HG03175 (cell line): ENCODE measurements at regions not wholly inside any gene's neighbourhood (a gene's known extent, or its start where the extent isn't known, plus 50 kb on each side); places are given as distances from the start of the nearest gene placed in this dataset.
A peak's percentile ranks its signal among the peaks of the same experiment; 100 is the strongest.

ENCODE experiments used
- ATAC-seq: cut with Tn5 transposase; IDR thresholded peaks from one replicate; pipeline ENCODE4 v1.9.1; 2021; ENCODE audit warnings: mild to moderate bottlenecking, moderate library complexity; ENCODE audit not compliant: unreplicated experiment

DNA sequence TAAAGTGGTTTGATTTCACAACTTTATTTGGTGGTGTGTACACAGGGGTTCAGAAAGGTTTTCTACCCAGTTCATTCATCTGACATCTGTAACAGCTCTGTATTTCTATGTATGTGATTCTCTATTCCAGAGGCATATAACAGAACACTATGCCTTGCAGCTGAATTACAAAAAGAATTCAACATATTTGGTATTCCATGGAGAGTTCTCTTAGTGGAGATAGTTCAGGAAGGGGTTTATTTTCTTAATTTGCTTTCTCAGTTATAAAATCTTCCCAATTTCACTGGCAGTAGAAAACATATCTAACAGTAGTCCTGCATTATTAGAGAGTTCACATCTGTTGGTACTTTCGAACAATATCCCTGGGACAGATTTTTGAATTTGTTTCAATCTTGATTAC is 207.9 kb upstream of the LYPLAL1 start:
- ATAC-seq, result no peak

GRCh38 chr1:218967254-218967653 is 206.4 kb upstream of the LYPLAL1 start:
- no peak for ATAC-seq

- ATAC-seq, result no peak
These were observed 205.8 kb upstream of the LYPLAL1 start for GRCh38 chr1:218967836-218968235.

- no peak for ATAC-seq
These were observed 204.7 kb upstream of the LYPLAL1 start for GRCh38 chr1:218969006-218969405.

GRCh38 chr1:218970397-218970990 is 203.2 kb upstream of the LYPLAL1 start:
- no peak for ATAC-seq

GRCh38 chr1:218971156-218971555 is 202.5 kb upstream of the LYPLAL1 start:
- no peak for ATAC-seq

- ATAC-seq, result no peak
These were observed 192.8 kb upstream of the LYPLAL1 start for GRCh38 chr1:218980881-218981280.

GRCh38 chr1:218982482-218982881 is 191.2 kb upstream of the LYPLAL1 start:
- ATAC-seq, result no peak

DNA sequence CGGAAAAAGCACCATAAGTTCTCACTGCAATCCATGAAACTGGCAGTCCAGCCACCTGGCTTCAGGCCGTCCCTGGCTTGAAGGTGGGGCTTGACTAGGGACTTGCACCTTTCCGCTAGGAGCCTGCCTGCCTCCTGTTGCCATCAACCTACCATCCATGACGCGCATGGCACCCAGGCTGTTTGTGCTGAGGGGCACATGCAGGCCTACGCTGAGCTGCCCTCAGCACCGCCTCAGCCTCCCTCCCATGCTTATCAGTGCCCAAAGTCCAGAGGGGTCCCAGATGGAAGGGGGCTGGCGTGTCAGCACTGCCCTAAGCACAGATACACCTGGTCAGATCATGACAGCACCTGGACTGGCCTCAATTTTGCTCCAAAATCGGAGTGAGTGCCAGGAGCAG is 190.2 kb upstream of the LYPLAL1 start:
- ATAC-seq, result no peak

DNA sequence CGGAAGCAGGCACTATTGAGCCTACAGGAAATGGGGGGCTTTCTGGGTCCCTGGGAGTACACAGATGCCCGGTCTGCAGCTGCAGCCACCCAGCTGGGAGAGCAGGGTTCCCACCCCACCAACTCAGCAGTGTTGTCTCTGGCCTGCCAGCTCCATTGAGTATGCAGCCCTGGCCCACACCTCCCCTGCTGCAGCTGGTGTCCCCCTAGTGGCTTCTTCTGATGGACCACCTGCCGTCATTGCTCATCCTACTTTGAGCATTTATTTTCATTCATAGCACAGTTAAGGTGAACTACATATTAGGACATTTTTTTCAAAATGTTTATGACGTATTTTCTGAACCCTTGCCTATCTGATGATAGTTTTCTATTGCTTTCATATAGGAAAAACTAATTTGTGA is 189.8 kb upstream of the LYPLAL1 start:
- ATAC-seq, result peak; percentile 59

- ATAC-seq, result no peak
These were observed 188.2 kb upstream of the LYPLAL1 start for GRCh38 chr1:218985424-218985984.

GRCh38 chr1:218986816-218987215 is 186.9 kb upstream of the LYPLAL1 start:
- no peak for ATAC-seq

DNA sequence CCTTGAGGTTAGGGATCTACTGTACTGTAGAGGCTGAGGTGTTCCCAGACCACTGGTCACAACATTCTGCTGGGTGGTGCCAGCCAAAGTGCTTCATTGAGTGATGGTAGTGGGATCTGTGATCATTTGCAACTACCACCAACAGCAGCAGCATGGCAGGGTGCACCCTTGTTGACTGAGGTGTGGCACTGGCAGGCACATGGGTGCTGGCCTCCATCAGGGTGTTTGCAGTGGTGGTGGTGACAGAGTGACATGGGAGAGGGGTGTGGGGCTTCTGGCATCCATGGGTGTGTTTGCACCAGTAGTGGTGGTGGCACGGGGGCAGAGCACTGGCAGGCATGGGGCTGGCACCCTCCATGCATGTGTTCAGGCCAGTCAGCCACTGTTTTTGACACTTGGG is 183.7 kb upstream of the LYPLAL1 start:
- no peak for ATAC-seq

DNA sequence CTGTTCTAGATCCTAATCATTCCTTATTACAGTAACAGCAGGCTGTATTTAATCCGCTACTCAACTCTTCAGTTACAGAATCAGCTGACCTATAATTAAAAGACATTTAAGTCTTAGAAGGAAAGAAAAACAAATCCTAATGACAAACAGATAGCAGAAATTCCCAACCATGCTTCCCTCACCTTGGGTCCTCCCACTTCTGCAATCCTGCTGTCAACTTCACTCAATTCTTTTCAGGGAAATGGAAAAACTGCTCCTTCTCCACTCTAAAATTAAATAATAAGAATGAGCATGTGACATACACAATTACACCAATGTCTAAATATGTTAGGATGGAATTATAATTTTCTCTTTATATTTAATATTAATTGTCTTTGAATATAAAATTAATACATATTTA is 182.6 kb upstream of the LYPLAL1 start:
- ATAC-seq, result no peak

- ATAC-seq, result no peak
These were observed 179.1 kb upstream of the LYPLAL1 start for GRCh38 chr1:218994615-218995014.

- ATAC-seq, result no peak
These were observed 178.5 kb upstream of the LYPLAL1 start for GRCh38 chr1:218995091-218995665.

DNA sequence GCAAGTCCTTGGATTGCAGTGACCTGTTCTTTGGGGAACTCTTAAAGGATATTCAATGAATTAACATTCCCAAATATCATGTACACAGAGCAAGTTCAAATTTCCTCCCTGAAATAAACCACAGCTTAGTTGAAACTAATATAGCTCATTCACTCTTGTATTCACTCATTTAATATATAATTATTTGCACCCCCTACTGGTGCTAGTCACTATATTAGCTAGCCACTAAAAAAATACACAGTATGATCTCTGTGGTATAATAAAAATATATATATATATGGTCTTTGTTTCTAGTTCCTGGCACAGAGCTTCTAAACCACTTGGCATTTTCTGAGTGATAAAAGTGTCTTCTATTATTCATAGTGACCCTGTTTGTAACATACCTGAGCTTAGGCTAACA is 177.3 kb upstream of the LYPLAL1 start:
- ATAC-seq, result no peak

DNA sequence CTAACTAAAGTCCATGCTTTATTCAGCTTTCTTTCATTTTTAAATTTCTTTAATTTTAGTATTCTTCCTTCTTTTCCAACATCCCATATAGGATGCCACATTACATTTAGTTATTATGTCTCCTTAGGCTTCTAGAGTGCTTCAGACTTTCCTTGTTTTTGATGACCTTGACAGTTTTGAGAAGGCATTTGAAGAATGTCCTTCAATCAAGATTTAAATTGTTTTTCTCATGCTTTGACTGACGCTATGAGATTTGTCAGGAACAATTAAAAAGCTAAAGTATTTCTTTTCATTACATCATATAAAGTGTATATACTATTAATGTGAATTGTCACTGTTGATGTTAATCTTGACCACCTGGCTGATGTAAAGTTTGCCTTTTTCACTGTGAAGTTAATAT is 173.7 kb upstream of the LYPLAL1 start:
- ATAC-seq, result no peak

- ATAC-seq, result no peak
These were observed 173.0 kb upstream of the LYPLAL1 start for GRCh38 chr1:219000631-219001030.

GRCh38 chr1:219010720-219011119 is 163.0 kb upstream of the LYPLAL1 start:
- no peak for ATAC-seq

DNA sequence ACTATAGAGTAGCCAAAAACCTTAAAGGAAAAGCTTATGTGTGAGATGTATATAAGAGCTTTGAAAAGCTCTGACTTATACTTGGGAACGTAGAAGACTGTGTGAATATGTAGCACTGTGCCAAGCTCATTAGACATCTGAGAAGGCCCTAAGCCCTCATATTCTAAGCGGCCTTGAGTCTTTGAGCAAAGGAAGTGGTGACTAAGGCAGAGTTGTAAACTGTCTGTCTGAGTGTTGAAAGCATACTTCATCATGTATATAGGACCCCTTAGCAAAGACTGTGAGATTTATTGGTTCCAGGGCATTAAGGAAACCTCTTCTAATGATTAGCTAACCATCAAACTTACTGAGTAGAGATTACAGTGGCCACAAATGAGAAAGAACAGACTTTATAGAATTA is 153.3 kb upstream of the LYPLAL1 start:
- ATAC-seq, result no peak

GRCh38 chr1:219020846-219021245 is 152.8 kb upstream of the LYPLAL1 start:
- ATAC-seq, result no peak

DNA sequence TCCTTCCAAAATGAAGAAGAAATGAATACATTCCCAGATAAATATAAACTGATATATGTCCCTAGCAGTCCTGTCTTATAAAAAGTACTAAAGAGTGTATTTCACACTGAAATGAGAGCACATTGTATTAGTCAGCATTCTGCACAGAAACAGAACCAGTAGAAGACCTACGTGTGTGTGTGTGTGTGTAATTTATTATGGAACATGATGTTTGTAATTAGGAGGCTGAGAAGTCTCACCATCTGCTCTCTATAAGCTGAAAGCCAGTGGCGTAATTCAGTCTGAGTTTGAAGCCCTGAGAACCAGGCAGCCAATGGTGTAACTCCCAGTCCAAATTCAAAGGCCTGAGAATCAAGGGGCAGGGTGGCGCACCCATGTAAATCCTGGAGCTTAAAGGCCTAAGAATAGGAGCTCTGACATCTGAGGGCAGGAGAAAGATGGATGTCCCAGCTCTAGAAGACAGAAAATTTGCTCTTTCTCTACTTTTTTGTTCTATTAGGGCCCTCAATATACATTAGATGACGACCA is 146.5 kb upstream of the LYPLAL1 start:
- no peak for ATAC-seq
